K562 (cell line): ENCODE measurements at regions not wholly inside any gene's neighbourhood (a gene's known extent, or its start where the extent isn't known, plus 50 kb on each side); places are given as distances from the start of the nearest gene placed in this dataset.

Source experiments
- ATAC-seq: fragments of 200-7000 bp; cut with Tn5 transposase; 3 replicates; pipeline ENCODE4 v1.9.1; 2020; ENCODE audit warnings: moderate library complexity
- BruUV-seq: library from RNA; stranded (reverse); fragments of 400-500 nt; replicated peaks from 2 replicates; lab custom pipeline; 2021; lab: Mats Ljungman, UMichigan
- CTCF ChIA-PET: fragments of 300-600 bp; formaldehyde crosslinking; extraction: SDS; loops from one replicate; lab custom pipeline; 2021; ENCODE audit warnings: low intra/inter-chr PET ratio; lab: Yijun Ruan, JAX
- POLR2A ChIA-PET: fragments of 300-600, 350-650 bp; sonication (Branson Sonifier 250); formaldehyde crosslinking; extraction: SDS; loops from one replicate; lab custom pipeline; 2021; ENCODE audit warnings: antibody characterized with exemption, inconsistent platforms; lab: Yijun Ruan, JAX
- DNase-seq, 4 experiments: peaks; one replicate each; pipeline versions ENCODE4 v3.0.0 to v3.0.0-alpha.2; 2011 to 2018; ENCODE audit warnings: low spot score in 3 of 4, mixed read lengths in 3 of 4; ENCODE audit errors: extremely low read depth in 1 of 4
- FAIRE-seq: peaks from 2 replicates; lab custom pipeline; 2011; peaks lifted over from hg19 to GRCh38; lab: Jason Lieb, UNC
- H2AFZ ChIP-seq: 2 replicates; pipeline ENCODE4 v1.6.0; 2011; ENCODE audit warnings: low read depth, low read length, control low read depth, inconsistent platforms
- H3K27ac ChIP-seq: fragments of 200-600 bp; 3 replicates; pipeline ENCODE4 v1.8.0; 2011; ENCODE audit warnings: low read depth, mild to moderate bottlenecking, control low read depth, inconsistent platforms, low read length, moderate library complexity, mixed read lengths; ENCODE audit errors: extremely low read depth
- H3K27me3 ChIP-seq, 2 experiments: fragments of 300-600 bp in 1 of 2; 2 replicates in 1 of 2; 3 replicates in 1 of 2; pipeline versions ENCODE4 v1.6.0 to v1.8.0; 2011; ENCODE audit warnings: inconsistent platforms in 2 of 2, low read length in 2 of 2, mild to moderate bottlenecking in 1 of 2, mixed read lengths in 1 of 2, moderate library complexity in 1 of 2; ENCODE audit not compliant: control insufficient read depth in 2 of 2, insufficient read depth in 2 of 2
- H3K36me3 ChIP-seq: fragments of 300-600 bp; 3 replicates; pipeline ENCODE4 v1.8.0; 2011; ENCODE audit warnings: mild to moderate bottlenecking, low read length, inconsistent platforms; ENCODE audit not compliant: control insufficient read depth, insufficient read depth
- H3K4me1 ChIP-seq, 2 experiments: fragments of 200-600 bp in 1 of 2; replicated peaks in 1 of 2; 2 replicates in 1 of 2; 3 replicates in 1 of 2; pipeline versions ENCODE4 v1.5.1 to v1.8.0; 2011; ENCODE audit warnings: inconsistent platforms in 2 of 2, low read length in 2 of 2, mild to moderate bottlenecking in 1 of 2, mixed read lengths in 1 of 2, moderate library complexity in 1 of 2; ENCODE audit not compliant: control insufficient read depth in 2 of 2, insufficient read depth in 2 of 2
- H3K4me2 ChIP-seq: 2 replicates; pipeline ENCODE4 v1.6.1; 2011; ENCODE audit warnings: low read length, control low read depth, inconsistent platforms, mixed read lengths; ENCODE audit not compliant: insufficient read depth
- H3K4me3 ChIP-seq: fragments of 200-600 bp; sonication (generic), shearing (Covaris generic); 2 replicates; pipeline ENCODE4 v1.5.1; 2016; ENCODE audit warnings: control low read depth, inconsistent platforms
- H3K79me2 ChIP-seq: fragments of 200-600 bp; 3 replicates; pipeline ENCODE4 v1.8.0; 2011; ENCODE audit warnings: low read length, inconsistent platforms; ENCODE audit not compliant: control insufficient read depth, insufficient read depth
- H3K9ac ChIP-seq, 2 experiments: 2 replicates each; pipeline versions ENCODE4 v1.6.0 to v1.6.1; 2011; ENCODE audit warnings: low read depth in 2 of 2, low read length in 2 of 2, control low read depth in 1 of 2, inconsistent platforms in 1 of 2, mild to moderate bottlenecking in 1 of 2, mixed read lengths in 1 of 2; ENCODE audit not compliant: insufficient read depth in 1 of 2
- H3K9me1 ChIP-seq: one replicate; pipeline ENCODE4 v1.6.0; 2011; ENCODE audit warnings: inconsistent platforms, mild to moderate bottlenecking, low read length, moderate library complexity; ENCODE audit not compliant: control insufficient read depth, insufficient read depth
- H3K9me3 ChIP-seq: replicated peaks from 2 replicates; pipeline ENCODE4 v1.5.1; 2011; ENCODE audit warnings: low read depth, low read length, inconsistent platforms; ENCODE audit not compliant: control insufficient read depth, insufficient read depth
- H4K20me1 ChIP-seq: replicated peaks from 2 replicates; pipeline ENCODE4 v1.6.1; 2011; ENCODE audit warnings: low read length, inconsistent platforms, mixed read lengths; ENCODE audit not compliant: control insufficient read depth, insufficient read depth
- GABPB2 ChIP-seq: fragments of 250-450 bp; sonication (Bioruptor Pico); conservative IDR thresholded peaks from 2 replicates; pipeline ENCODE4 v1.5.1; 2021; ENCODE audit warnings: mild to moderate bottlenecking
- GTF2B ChIP-seq: IDR thresholded peaks from 2 replicates; pipeline ENCODE4 v1.6.1; 2011; ENCODE audit not compliant: insufficient read length; ENCODE audit errors: extremely low read depth
- HDAC8 ChIP-seq: fragments of 450-650 bp; IDR thresholded peaks from 2 replicates; pipeline ENCODE4 v1.6.1; 2016; ENCODE audit warnings: mild to moderate bottlenecking, missing genetic modification characterization, moderate library complexity, missing compliant biosample characterization
- RBM15 ChIP-seq: fragments of 200-400 bp; formaldehyde crosslinking; IDR thresholded peaks from 2 replicates; pipeline ENCODE4 v1.6.1; 2018; ENCODE audit warnings: mild to moderate bottlenecking, low read length, moderate library complexity; ENCODE audit not compliant: insufficient read depth
- RFX5 ChIP-seq: IDR thresholded peaks from 2 replicates; pipeline ENCODE4 v1.6.1; 2011; ENCODE audit warnings: low read depth, mild to moderate bottlenecking, improper control_type of control experiment, low read length
- TBL1XR1 ChIP-seq, 2 experiments: IDR thresholded peaks; 2 replicates each; pipeline ENCODE4 v1.6.1; 2012; ENCODE audit warnings: improper control_type of control experiment in 2 of 2, low read length in 2 of 2, mild to moderate bottlenecking in 1 of 2
- ZHX1 ChIP-seq: fragments of 150-350 bp; conservative IDR thresholded peaks from 2 replicates; pipeline ENCODE4 v1.6.1; 2014; ENCODE audit warnings: low read length
- ZNF384 ChIP-seq: IDR thresholded peaks from 2 replicates; pipeline ENCODE4 v1.6.1; 2012; ENCODE audit warnings: low read depth, low read length, improper control_type of control experiment
- WGBS: fragments of 100-300 bp; shearing (Covaris generic); methylation state at CpG from one replicate; pipeline ENCODE4 v1.1.6; 2016; ENCODE audit warnings: low coverage, mixed read lengths; ENCODE audit not compliant: insufficient coverage; ENCODE audit errors: missing lambda C conversion rate; 5-methylcytosine and 5-hydroxymethylcytosine counted together
- in situ Hi-C: fragments of 300-500 bp; cut with MboI; formaldehyde crosslinking; loops from 4 replicates; pipeline ENCODE4 v1.15.0; 2018; ENCODE audit warnings: inconsistent platforms, mixed read lengths
- intact Hi-C: fragments of 100-400 bp; cut with micrococcal nuclease; formaldehyde crosslinking; loops from 2 replicates; pipeline ENCODE4 v1.14.2; 2022

- H4K20me1 ChIP-seq = no peaks in the 10 kb centered on the region
- DNase-seq (no peak), ATAC-seq (no peak), FAIRE-seq (no peak)
- WGBS = 0% methylated on average over 3 of the region's 3 CpGs
- H3K4me2 ChIP-seq = no peak overlapping the region
- no peak overlapping the region for H3K9ac ChIP-seq
- H3K36me3 ChIP-seq = no peaks in the 10 kb centered on the region
- no peak overlapping the region for H2AFZ ChIP-seq
- ChIA-PET POLR2A (no interaction called here), CTCF (no interaction called here)
- no TSS peak for BruUV-seq
- in situ Hi-C loops = no loop called here
- H3K4me1 ChIP-seq = no peaks in the 10 kb centered on the region
- H3K27ac ChIP-seq = no peak overlapping the region
- no peaks in the 10 kb centered on the region for H3K9me1 ChIP-seq
- H3K27me3 ChIP-seq = no peaks in the 10 kb centered on the region
- no peaks in the 10 kb centered on the region for H3K79me2 ChIP-seq
- intact Hi-C loops = no loop called here
- TF ChIP-seq RFX5 = no peak
- TF ChIP-seq GTF2B = no peak
- no peak for TF ChIP-seq ZNF384
- TF ChIP-seq TBL1XR1 (IDR thresholded peaks at IDR 0.05; ENCODE audit: low read length in 2 of 2) = no peak
- TF ChIP-seq GABPB2 (CRISPR knock-in tag) = no peak
- TF ChIP-seq RBM15 = no peak
- no peak for TF ChIP-seq HDAC8 (tag)
- no peak for TF ChIP-seq ZHX1
- TF ChIP-seq, all 486 proteins: peak for 0
- Histone ChIP-seq H3K9me3 (no peaks in the 10 kb centered on the region), H3K4me3 (no peak overlapping the region)
These were observed 598.1 kb downstream of the SH2D4B start for GRCh38 chr10:81135851-81136250.
